ENCODE measurements at regions not wholly inside any gene's neighbourhood (a gene's known extent, or its start where the extent isn't known, plus 50 kb on each side); places are given as distances from the start of the nearest gene placed in this dataset.

GRCh38 chr20:57794600-57795341 is 85.0 kb upstream of the PMEPA1 start:
- Mint-ChIP-seq H3K9me3 (no peaks in the 10 kb centered on the region), H3K36me3 (ENCODE audit: low read depth) (no peaks in the 10 kb centered on the region), H3K4me3 (no peak overlapping the region), H3K27me3 (no peaks in the 10 kb centered on the region), H3K4me1 (ENCODE audit: low read depth) (no peaks in the 10 kb centered on the region), H3K27ac (no peak overlapping the region)

GRCh38 chr20:57794036-57794435 is 84.2 kb upstream of the PMEPA1 start:
- Mint-ChIP-seq H3K36me3 (ENCODE audit: low read depth) (no peaks in the 10 kb centered on the region), H3K27ac (no peak overlapping the region), H3K4me1 (ENCODE audit: low read depth) (no peaks in the 10 kb centered on the region), H3K9me3 (no peaks in the 10 kb centered on the region), H3K27me3 (no peaks in the 10 kb centered on the region), H3K4me3 (no peak overlapping the region)

- no peak overlapping the region for H3K27ac Mint-ChIP-seq
- no peaks in the 10 kb centered on the region for H3K9me3 Mint-ChIP-seq
- no peaks in the 10 kb centered on the region for H3K4me1 Mint-ChIP-seq (ENCODE audit: low read depth)
- H3K27me3 Mint-ChIP-seq = no peaks in the 10 kb centered on the region
- no peaks in the 10 kb centered on the region for H3K36me3 Mint-ChIP-seq (ENCODE audit: low read depth)
- H3K4me3 Mint-ChIP-seq = no peak overlapping the region
These were observed 83.6 kb upstream of the PMEPA1 start for GRCh38 chr20:57793421-57793820.

GRCh38 chr20:57792386-57793080 is 82.7 kb upstream of the PMEPA1 start:
- Mint-ChIP-seq H3K27ac (no peak overlapping the region), H3K4me1 (ENCODE audit: low read depth) (no peaks in the 10 kb centered on the region), H3K9me3 (no peaks in the 10 kb centered on the region), H3K27me3 (no peaks in the 10 kb centered on the region), H3K4me3 (no peak overlapping the region), H3K36me3 (ENCODE audit: low read depth) (no peaks in the 10 kb centered on the region)

GRCh38 chr20:57791966-57792365 is 82.2 kb upstream of the PMEPA1 start:
- Mint-ChIP-seq H3K27ac (no peak overlapping the region), H3K36me3 (ENCODE audit: low read depth) (no peaks in the 10 kb centered on the region), H3K4me1 (ENCODE audit: low read depth) (no peaks in the 10 kb centered on the region), H3K9me3 (no peaks in the 10 kb centered on the region), H3K27me3 (no peaks in the 10 kb centered on the region), H3K4me3 (no peak overlapping the region)

GRCh38 chr20:57791178-57791962 is 81.6 kb upstream of the PMEPA1 start:
- no peaks in the 10 kb centered on the region for H3K9me3 Mint-ChIP-seq
- H3K4me3 Mint-ChIP-seq = no peak overlapping the region
- H3K27ac Mint-ChIP-seq = no peak overlapping the region
- H3K36me3 Mint-ChIP-seq (ENCODE audit: low read depth) = no peaks in the 10 kb centered on the region
- H3K27me3 Mint-ChIP-seq = no peaks in the 10 kb centered on the region
- no peaks in the 10 kb centered on the region for H3K4me1 Mint-ChIP-seq (ENCODE audit: low read depth)

GRCh38 chr20:57790176-57790575 is 80.4 kb upstream of the PMEPA1 start:
- no peak overlapping the region for H3K27ac Mint-ChIP-seq
- no peaks in the 10 kb centered on the region for H3K4me1 Mint-ChIP-seq (ENCODE audit: low read depth)
- H3K4me3 Mint-ChIP-seq = no peak overlapping the region
- H3K27me3 Mint-ChIP-seq = no peaks in the 10 kb centered on the region
- no peaks in the 10 kb centered on the region for H3K36me3 Mint-ChIP-seq (ENCODE audit: low read depth)
- H3K9me3 Mint-ChIP-seq = no peaks in the 10 kb centered on the region

GRCh38 chr20:57788936-57789613 is 79.3 kb upstream of the PMEPA1 start:
- H3K27ac Mint-ChIP-seq = no peak overlapping the region
- no peaks in the 10 kb centered on the region for H3K36me3 Mint-ChIP-seq (ENCODE audit: low read depth)
- no peaks in the 10 kb centered on the region for H3K9me3 Mint-ChIP-seq
- no peak overlapping the region for H3K4me3 Mint-ChIP-seq
- H3K27me3 Mint-ChIP-seq = no peaks in the 10 kb centered on the region
- H3K4me1 Mint-ChIP-seq (ENCODE audit: low read depth) = no peaks in the 10 kb centered on the region

GRCh38 chr20:57787990-57788781 is 78.4 kb upstream of the PMEPA1 start:
- Mint-ChIP-seq H3K27me3 (no peaks in the 10 kb centered on the region), H3K9me3 (no peaks in the 10 kb centered on the region), H3K4me3 (no peak overlapping the region), H3K4me1 (ENCODE audit: low read depth) (no peaks in the 10 kb centered on the region), H3K27ac (no peak overlapping the region), H3K36me3 (ENCODE audit: low read depth) (no peaks in the 10 kb centered on the region)

GRCh38 chr20:57787151-57787989 is 77.6 kb upstream of the PMEPA1 start:
- Mint-ChIP-seq H3K4me3 (no peak overlapping the region), H3K9me3 (no peaks in the 10 kb centered on the region), H3K27me3 (no peaks in the 10 kb centered on the region), H3K36me3 (ENCODE audit: low read depth) (no peaks in the 10 kb centered on the region), H3K27ac (no peak overlapping the region), H3K4me1 (ENCODE audit: low read depth) (no peaks in the 10 kb centered on the region)

GRCh38 chr20:57786304-57786932 is 76.6 kb upstream of the PMEPA1 start:
- Mint-ChIP-seq H3K27ac (no peak overlapping the region), H3K4me1 (ENCODE audit: low read depth) (no peaks in the 10 kb centered on the region), H3K27me3 (peaks cover 5% of the 10 kb centered on the region), H3K4me3 (no peak overlapping the region), H3K36me3 (ENCODE audit: low read depth) (no peaks in the 10 kb centered on the region), H3K9me3 (no peaks in the 10 kb centered on the region)

GRCh38 chr20:57785720-57786119 is 75.9 kb upstream of the PMEPA1 start:
- no peaks in the 10 kb centered on the region for H3K36me3 Mint-ChIP-seq (ENCODE audit: low read depth)
- H3K27ac Mint-ChIP-seq = no peak overlapping the region
- no peak overlapping the region for H3K4me3 Mint-ChIP-seq
- no peaks in the 10 kb centered on the region for H3K4me1 Mint-ChIP-seq (ENCODE audit: low read depth)
- no peaks in the 10 kb centered on the region for H3K9me3 Mint-ChIP-seq
- peaks cover 9% of the 10 kb centered on the region for H3K27me3 Mint-ChIP-seq

GRCh38 chr20:57785061-57785460 is 75.2 kb upstream of the PMEPA1 start:
- peaks cover 9% of the 10 kb centered on the region for H3K27me3 Mint-ChIP-seq
- H3K27ac Mint-ChIP-seq = no peak overlapping the region
- no peaks in the 10 kb centered on the region for H3K9me3 Mint-ChIP-seq
- no peaks in the 10 kb centered on the region for H3K36me3 Mint-ChIP-seq (ENCODE audit: low read depth)
- no peaks in the 10 kb centered on the region for H3K4me1 Mint-ChIP-seq (ENCODE audit: low read depth)
- no peak overlapping the region for H3K4me3 Mint-ChIP-seq
